HG02870 (cell line): ENCODE measurements at regions not wholly inside any gene's neighbourhood (a gene's known extent, or its start where the extent isn't known, plus 50 kb on each side); places are given as distances from the start of the nearest gene placed in this dataset.
A peak's percentile ranks its signal among the peaks of the same experiment; 100 is the strongest.

ENCODE experiments used
- ATAC-seq: cut with Tn5 transposase; IDR thresholded peaks from one replicate; pipeline ENCODE4 v1.9.1; 2021; ENCODE audit warnings: mild to moderate bottlenecking, moderate library complexity; ENCODE audit not compliant: unreplicated experiment

- ATAC-seq, result no peak
These were observed 415.3 kb upstream of the SEMA3D start for GRCh38 chr7:85602196-85602595.

DNA sequence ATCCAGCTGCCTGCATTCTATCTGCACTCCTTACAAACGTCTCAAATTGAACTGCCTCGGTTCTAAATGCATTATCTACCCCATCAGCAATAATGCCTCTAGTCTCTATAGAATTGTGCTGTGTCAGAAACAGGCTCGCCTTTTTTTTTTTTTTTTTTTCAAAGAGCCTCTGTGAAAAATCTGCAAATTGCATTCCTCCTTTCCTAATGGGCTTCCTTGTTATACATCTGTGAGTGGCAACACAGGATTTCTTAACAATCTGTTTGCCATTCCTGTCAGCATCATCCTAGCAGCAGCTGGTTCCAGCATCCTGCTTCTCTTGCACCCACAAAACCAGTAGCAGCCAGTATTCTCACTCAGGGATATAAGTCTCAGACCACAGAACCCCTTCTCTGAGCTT lies 413.5 kb upstream of the SEMA3D start:
- ATAC-seq, result no peak

GRCh38 chr7:85596827-85597226 lies 410.0 kb upstream of the SEMA3D start:
- no peak for ATAC-seq

DNA sequence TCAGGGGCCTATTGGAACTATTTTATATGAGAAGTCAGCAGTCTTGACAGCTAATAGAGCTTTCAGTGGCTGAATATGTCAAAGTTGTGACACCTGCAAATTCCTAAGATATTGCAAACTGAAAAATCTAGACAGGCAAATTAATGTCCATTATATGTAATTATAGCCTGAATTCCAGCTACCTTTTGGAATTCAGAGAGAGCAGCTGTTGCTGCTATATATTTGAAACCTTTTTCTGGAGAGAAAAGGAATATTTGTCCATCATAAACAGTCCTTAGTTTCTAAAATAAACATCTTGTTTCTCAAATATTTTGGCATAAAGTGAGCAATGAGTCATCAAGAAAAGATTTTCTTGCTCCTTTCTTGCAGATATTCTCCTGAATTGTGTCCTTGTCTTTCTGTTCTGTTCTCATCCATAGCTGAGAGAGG lies 408.9 kb upstream of the SEMA3D start:
- no peak for ATAC-seq

DNA sequence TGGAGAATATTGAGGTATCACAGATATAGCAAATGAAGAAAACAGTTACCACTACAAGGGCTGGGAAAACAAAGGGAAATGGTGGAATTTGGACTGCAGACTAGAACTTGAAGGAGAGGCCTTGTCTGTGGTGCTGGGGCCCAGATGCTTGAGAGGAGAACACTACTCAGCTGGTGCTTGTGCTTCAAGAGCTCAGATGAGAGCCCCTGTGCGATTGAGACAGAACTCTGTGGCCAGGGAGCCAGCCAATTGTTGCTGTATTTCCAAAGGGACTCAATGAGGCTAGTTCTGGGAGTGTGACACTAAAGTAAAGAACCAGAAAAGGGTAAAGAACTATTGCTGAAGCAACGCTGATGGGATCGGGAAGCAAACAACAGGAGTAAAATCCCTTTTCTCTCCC lies 406.5 kb upstream of the SEMA3D start:
- no peak for ATAC-seq

GRCh38 chr7:85587785-85588184 lies 400.9 kb upstream of the SEMA3D start:
- ATAC-seq, result no peak

DNA sequence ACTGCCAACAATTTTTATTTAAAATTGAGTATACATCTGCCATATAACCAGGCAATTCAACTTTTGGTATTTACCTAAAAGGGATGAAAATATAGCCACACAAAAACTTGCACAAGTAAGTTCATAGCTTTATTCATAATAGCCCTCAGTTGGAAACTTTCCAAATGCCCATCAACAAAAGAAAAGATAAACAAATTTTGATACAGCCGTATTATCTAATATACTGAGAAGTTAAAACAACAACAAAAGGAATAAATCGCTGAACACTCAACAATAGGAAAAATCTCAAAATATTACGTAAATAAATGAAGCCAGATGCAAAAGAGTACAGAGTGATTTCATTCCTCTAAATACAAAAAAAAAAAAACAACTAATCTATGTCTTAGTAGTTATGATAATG lies 399.2 kb upstream of the SEMA3D start:
- no peak for ATAC-seq

GRCh38 chr7:85583131-85583953 lies 396.5 kb upstream of the SEMA3D start:
- ATAC-seq, result no peak

GRCh38 chr7:85573844-85574243 lies 387.0 kb upstream of the SEMA3D start:
- ATAC-seq, result peak; percentile 51

DNA sequence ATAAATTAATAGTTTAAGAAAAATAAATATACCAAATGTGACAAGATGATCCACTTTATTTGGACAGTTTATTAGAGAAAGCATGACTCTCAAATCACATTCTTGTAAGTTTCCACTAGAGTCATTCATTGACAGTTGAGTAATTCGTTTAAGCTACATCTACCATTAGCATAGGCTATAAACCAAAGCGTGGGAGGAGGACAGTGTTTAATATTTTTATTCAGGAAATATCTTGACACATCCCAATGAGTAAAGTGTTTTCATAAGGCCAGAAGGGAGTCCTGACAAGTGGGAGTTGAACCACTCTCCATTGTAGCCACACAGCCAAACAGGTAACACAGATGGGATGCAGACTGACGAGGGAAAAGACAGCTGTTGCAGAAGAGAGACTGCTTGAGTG lies 386.5 kb upstream of the SEMA3D start:
- peak; percentile 8 for ATAC-seq

- no peak for ATAC-seq
These were observed 384.0 kb upstream of the SEMA3D start for GRCh38 chr7:85570898-85571297.

GRCh38 chr7:85567983-85568382 lies 381.1 kb upstream of the SEMA3D start:
- ATAC-seq, result peak; percentile 77

- no peak for ATAC-seq
These were observed 379.4 kb upstream of the SEMA3D start for GRCh38 chr7:85566095-85566794.

DNA sequence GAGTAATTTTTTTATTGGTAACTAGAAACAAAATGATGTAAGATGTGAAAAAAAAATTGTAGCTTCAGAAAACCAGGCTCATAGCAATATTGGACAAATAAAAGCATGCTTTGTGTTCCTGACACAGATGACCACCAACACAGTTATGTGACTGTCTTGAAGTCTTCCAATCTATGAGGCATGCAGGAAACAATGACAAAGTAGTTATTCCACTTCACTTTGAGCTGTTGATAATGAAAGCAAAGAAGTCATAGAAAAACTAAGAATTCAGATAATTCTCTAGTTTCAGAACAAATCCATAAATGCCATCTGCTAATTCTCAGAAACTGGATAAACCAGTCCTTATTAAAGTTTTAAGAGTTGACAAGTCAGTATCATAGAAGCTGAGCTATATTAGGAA lies 378.4 kb upstream of the SEMA3D start:
- no peak for ATAC-seq

DNA sequence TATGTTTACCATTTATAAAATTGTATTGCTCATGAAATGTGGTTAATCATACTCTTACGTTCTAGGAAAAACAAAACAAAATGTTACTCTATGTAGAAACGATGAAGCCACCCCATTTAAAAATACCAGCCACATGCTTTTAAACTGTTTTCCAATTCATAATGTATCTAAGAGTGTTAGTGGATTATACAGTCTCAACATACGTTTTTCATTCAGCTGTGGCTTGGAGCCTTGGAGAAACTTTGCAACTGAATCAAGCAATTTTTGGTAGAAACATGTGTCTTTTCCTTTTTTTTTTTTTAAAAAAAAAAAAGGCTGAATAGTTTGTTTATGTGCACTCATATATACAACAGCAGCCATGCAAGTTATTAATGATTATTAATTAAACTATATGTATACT lies 378.0 kb upstream of the SEMA3D start:
- no peak for ATAC-seq

- ATAC-seq, result no peak
These were observed 374.9 kb upstream of the SEMA3D start for GRCh38 chr7:85561706-85562105.

DNA sequence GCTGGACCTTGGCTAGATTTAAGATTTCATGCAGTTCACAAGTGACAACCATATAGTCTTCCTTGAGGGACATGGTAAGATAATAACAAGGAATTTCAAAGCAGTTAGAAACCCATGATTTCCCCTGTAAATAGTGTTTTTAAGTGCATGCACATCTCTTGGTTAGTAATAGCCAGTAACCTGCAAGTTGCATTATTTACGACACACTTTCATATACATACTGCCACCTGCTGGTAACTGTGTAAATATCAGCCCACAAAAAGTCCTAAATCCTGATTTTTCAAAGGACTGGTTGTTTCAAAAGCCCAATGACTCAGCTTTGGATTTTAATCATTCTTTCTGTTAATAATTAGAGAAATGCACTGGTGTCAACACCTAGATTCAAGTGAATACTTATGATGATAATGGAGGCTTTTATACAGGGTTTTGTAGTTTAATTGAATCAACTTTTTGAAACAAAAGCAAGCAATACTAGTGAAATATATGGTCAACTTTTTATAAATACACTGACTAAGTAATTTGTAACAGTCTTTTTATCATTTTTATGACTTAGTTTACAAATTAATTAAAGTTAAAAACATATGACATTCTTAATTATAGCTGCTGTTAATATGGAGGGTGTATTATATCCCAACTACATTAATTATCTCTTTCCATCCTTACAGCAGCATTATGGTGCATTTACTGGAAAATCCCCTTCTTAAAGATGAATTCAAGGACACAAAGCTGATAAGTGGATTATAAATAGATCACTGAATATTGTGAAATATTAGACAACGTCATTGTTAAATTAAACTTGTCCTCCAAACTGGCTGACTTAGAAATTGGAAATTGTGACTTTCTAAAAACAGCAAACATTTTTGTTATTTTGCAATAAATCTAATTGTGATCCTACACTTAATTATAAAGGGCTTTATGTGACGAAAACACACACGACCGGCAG lies 367.7 kb upstream of the SEMA3D start:
- ATAC-seq, result peak; percentile 74

DNA sequence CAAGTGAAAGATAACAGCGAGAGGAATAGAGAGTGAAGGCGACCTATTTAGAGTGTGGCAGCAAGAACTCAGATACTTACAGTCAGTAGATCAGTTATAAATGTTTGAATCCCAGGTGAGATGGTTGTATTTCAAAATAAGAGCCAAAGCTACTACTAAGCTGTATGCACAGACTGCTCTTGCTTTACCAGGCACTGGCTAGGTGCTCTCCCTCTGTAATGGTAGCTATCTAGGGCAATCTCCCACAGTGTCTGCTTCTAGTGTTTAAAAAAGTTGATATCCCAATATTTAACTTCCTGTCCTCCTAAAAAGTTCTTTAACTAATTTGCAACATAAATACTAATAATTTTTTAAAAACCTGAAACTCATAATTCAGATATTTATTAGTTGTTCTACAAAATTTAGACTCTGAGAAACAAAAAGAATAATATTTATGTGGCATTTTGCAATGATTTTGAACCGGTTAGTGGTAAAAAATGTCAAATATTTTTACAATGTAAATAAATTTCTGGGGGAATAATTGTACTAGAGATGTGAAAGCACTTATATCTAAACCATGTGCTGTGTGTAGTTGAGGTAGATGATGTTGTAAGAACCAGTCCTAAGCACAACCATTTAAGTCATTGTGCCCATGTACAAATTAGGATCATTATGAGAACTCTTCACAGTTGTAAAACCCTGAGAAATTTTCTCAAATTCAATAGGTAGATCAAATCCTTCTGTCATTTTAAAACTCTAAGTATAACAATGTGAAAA lies 349.3 kb upstream of the SEMA3D start:
- no peak for ATAC-seq

DNA sequence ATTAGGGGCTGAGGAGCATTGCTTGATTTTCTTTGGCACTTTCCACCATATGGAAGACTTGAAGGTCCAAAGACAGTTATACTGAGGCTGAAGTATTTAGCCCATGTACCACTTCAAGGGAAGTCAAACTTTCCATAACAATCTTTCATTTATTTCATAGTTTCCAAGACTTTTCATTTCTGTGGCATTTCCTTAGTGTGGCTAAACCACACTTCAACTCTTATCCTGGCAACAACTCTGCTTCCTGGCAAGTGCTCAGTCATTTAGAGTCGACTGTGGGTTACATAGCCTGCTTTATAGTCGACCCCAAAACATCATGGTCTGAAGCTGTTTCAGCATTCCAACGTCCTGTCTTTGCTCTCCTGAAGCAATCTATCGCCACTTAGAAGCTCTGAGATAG lies 343.0 kb upstream of the SEMA3D start:
- no peak for ATAC-seq

GRCh38 chr7:85529201-85529600 lies 342.3 kb upstream of the SEMA3D start:
- no peak for ATAC-seq

- ATAC-seq, result no peak
These were observed 341.7 kb upstream of the SEMA3D start for GRCh38 chr7:85528581-85528980.
